Embryonic facial prominence (tissue), 1 donor: ENCODE measurements at regions not wholly inside any gene's neighbourhood (a gene's known extent, or its start where the extent isn't known, plus 50 kb on each side); places are given as distances from the start of the nearest gene placed in this dataset.
"Not testable (repeated sequence)": the region's sequence is repeated elsewhere in the genome, so short reads cannot be mapped to it uniquely, and the experiment has no call there.

ENCODE experiments used
- DNase-seq: peaks from one replicate; pipeline ENCODE4 v3.0.0-alpha.2; 2016; ENCODE audit errors: extremely low spot score

GRCh38 chr14:43706900-43707299, 800.2 kb downstream of the FSCB start:
- DNase-seq, result no peak

- DNase-seq, result not testable (repeated sequence)
These were observed 808.4 kb downstream of the FSCB start for GRCh38 chr14:43698561-43699284.

- no peak for DNase-seq
These were observed 810.1 kb downstream of the FSCB start for GRCh38 chr14:43697003-43697402.

GRCh38 chr14:43692706-43693105, 814.4 kb downstream of the FSCB start:
- DNase-seq, result no peak

- DNase-seq, result no peak
These were observed 819.2 kb downstream of the FSCB start for GRCh38 chr14:43687921-43688320.

- DNase-seq, result no peak
These were observed 829.5 kb downstream of the FSCB start for GRCh38 chr14:43677581-43677980.

- DNase-seq, result no peak
These were observed 832.8 kb downstream of the FSCB start for GRCh38 chr14:43674273-43674672.

- DNase-seq, result no peak
These were observed 835.2 kb downstream of the FSCB start for GRCh38 chr14:43671716-43672485.

- no peak for DNase-seq
These were observed 837.7 kb downstream of the FSCB start for GRCh38 chr14:43669355-43669754.

- no peak for DNase-seq
These were observed 841.4 kb downstream of the FSCB start for GRCh38 chr14:43665570-43666267.

- DNase-seq, result not testable (repeated sequence)
These were observed 851.9 kb downstream of the FSCB start for GRCh38 chr14:43655194-43655593.

- DNase-seq, result no peak
These were observed 855.2 kb downstream of the FSCB start for GRCh38 chr14:43651896-43652295.

GRCh38 chr14:43651185-43651787, 855.8 kb downstream of the FSCB start:
- no peak for DNase-seq

- DNase-seq, result no peak
These were observed 857.6 kb downstream of the FSCB start for GRCh38 chr14:43649508-43649907.

GRCh38 chr14:43647302-43647701, 859.8 kb downstream of the FSCB start:
- DNase-seq, result no peak

- DNase-seq, result no peak
These were observed 866.3 kb downstream of the FSCB start for GRCh38 chr14:43640718-43641267.

GRCh38 chr14:43625294-43625693, 881.8 kb downstream of the FSCB start:
- DNase-seq, result no peak

GRCh38 chr14:43621282-43621681, 885.8 kb downstream of the FSCB start:
- no peak for DNase-seq

GRCh38 chr14:43595096-43595772, 911.8 kb downstream of the FSCB start:
- DNase-seq, result no peak

GRCh38 chr14:43591776-43592175, 915.3 kb downstream of the FSCB start:
- no peak for DNase-seq

- DNase-seq, result no peak
These were observed 919.9 kb downstream of the FSCB start for GRCh38 chr14:43587183-43587582.
